Gastrocnemius medialis (tissue), 4 donors: ENCODE measurements at regions not wholly inside any gene's neighbourhood (a gene's known extent, or its start where the extent isn't known, plus 50 kb on each side); places are given as distances from the start of the nearest gene placed in this dataset.

Source experiments
- POLR2A ChIP-seq, 2 donors: fragments of 450-650 bp; IDR thresholded peaks; one replicate each; pipeline ENCODE4 v1.6.1; 2017; ENCODE audit warnings: antibody characterized with exemption in 2 of 2, mild to moderate bottlenecking in 2 of 2, moderate library complexity in 2 of 2
- TF ChIP-seq, protein P1 (sequence below), 5 experiments: fragments of 450-650 bp in 3 of 5; fragments of 200-600 bp in 2 of 5; sonication (generic) in 2 of 5; IDR thresholded peaks in 4 of 5; conservative IDR thresholded peaks in 1 of 5; 1 replicate in 4 of 5; 2 replicates in 1 of 5; pipeline ENCODE4 v1.5.1; 2016 to 2019; ENCODE audit warnings: antibody characterized with exemption in 5 of 5, mild to moderate bottlenecking in 3 of 5, moderate library complexity in 3 of 5

GRCh38 chr2:217538719-217539118 is 464.1 kb downstream of the TNS1 start:
- no peak for TF ChIP-seq POLR2A (IDR thresholded peaks at IDR 0.05)
- TF ChIP-seq, protein P1, sequence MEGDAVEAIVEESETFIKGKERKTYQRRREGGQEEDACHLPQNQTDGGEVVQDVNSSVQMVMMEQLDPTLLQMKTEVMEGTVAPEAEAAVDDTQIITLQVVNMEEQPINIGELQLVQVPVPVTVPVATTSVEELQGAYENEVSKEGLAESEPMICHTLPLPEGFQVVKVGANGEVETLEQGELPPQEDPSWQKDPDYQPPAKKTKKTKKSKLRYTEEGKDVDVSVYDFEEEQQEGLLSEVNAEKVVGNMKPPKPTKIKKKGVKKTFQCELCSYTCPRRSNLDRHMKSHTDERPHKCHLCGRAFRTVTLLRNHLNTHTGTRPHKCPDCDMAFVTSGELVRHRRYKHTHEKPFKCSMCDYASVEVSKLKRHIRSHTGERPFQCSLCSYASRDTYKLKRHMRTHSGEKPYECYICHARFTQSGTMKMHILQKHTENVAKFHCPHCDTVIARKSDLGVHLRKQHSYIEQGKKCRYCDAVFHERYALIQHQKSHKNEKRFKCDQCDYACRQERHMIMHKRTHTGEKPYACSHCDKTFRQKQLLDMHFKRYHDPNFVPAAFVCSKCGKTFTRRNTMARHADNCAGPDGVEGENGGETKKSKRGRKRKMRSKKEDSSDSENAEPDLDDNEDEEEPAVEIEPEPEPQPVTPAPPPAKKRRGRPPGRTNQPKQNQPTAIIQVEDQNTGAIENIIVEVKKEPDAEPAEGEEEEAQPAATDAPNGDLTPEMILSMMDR (IDR thresholded peaks at IDR 0.05 in 4 of 5, conservative IDR thresholded peaks at IDR 0.05 in 1 of 5) = no peak
